ENCODE measurements at regions not wholly inside any gene's neighbourhood (a gene's known extent, or its start where the extent isn't known, plus 50 kb on each side); places are given as distances from the start of the nearest gene placed in this dataset.
"Not testable (repeated sequence)": the region's sequence is repeated elsewhere in the genome, so short reads cannot be mapped to it uniquely, and the experiment has no call there.

DNA sequence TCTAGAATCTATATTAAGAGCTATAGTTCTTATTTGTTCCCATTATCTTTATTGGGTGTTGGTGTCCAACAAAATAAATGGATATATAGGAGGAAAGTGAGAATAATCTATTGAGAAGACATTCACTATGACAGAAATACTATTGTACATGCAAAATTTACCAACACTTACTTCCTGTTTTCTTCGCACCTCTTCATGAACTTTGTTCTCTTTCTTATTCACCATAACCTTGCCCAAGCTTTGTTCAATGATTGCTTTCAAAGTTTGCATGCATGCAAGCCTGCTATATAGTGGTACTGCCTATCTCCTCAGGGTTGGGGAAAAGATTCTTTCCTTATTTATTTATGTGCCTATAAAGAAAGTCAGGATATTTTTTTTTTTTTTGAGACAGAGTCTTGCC lies 176.4 kb upstream of the JADE1 start:
- ATAC-seq (ENCODE audit: poor library complexity) (no peak), DNase-seq (no peak)
- intact Hi-C loops (cut with DNase I) = no loop called here

DNA sequence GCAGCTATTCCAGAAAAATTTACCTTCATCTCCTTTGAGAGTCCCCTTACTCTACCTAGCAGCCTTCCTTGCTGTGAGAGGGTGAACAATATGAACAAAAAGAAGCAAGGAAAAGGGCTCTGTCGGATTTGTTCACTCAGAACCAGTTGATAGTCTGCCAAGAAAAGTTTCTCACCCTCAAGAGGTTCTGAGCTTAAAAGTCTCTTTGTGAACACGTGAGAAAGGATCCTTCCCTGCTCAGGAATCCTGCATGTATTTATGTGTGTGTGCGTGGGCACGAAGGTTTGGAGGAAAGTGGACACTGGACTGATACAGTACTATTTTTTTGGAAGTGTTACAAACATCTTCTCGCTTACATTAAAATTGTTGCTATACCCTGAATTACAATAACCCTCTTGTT lies 178.6 kb upstream of the JADE1 start:
- ATAC-seq (ENCODE audit: poor library complexity) = no peak
- DNase-seq = no peak
- intact Hi-C loops (cut with DNase I) = no loop called here

DNA sequence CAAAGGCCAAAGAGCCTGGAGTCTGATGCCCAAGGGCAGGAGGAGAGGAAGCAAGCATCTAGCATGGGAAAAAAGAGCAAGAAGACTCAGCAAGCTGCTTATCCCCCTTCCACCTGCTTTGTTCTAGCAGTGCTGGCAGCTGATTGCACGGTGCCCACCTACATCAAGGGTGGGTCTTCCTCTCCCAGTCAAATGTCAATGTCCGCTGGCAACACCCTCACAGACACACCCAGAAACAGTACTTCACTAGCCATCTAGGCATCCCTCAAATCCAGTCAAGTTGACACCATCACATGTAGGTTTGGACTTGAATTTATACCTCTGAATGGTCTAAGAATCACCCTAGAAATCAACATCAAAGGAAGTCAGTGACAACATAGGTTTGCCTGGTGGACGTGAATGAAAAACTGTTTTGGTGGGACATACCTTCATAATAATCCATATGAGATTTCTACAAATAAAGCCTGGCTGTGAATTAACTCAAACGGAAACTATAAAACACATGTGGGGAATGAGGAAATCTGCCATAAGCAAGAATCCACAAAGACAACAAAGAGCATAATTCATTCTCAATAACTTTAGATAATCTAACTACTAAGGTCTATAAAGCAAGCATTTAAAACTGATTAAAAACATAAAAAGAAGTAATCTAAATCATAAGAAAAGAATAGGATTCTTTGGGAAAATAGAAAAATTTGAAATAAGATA lies 185.8 kb upstream of the JADE1 start:
- intact Hi-C loops (cut with DNase I) = no loop called here
- ATAC-seq (ENCODE audit: poor library complexity) (no peak), DNase-seq (no peak)

DNA sequence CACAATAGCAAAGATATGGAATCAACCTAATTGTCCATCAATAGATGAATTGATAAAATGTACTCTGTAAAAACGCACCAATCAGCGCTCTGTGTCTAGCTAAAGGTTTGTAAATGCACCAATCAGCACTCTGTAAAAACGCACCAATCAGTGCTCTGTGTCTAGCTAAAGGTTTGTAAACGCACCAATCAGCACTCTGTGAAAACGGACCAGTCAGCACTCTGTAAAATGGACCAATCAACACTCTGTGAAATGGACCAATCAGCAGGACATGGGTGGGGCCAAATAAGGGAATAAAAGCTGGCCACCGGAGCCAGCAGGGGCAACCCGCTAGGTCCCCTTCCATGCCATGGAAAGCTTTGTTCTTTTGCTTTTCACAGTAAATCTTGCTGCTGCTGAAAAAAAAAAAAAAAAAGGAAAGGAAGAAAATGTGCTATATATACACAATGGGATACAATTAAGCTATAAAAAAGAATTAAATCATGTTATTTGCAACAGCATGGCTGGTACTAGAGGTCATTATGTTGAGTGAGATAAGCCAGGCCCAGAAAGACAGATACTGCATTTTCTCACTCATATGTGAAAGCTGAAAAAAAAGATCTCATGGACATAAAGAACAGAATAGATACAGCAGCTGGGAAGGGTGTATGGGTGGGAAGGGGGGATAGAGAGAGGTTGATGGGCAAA lies 189.1 kb upstream of the JADE1 start:
- ATAC-seq (ENCODE audit: poor library complexity); intact Hi-C loops (cut with DNase I); DNase-seq: not testable (repeated sequence)

DNA sequence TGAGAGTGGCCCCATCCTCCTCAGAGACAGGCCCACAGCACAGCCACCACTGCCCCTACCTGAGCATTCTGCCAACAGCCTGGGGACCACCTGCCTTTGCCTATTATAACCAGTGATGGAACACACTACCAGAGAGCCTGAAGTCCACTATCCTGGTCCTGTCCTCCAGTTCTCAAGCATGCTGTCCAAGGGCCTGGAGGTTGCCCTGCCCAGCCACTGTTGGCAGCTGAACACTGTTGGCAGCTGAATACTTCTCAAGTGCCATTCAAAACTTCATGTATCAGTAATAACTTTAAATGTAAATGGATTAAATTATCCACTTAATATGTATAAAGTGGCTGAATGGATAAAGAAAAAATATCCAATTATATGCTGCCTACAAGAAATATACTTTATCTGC lies 194.3 kb upstream of the JADE1 start:
- peak; percentile 49 for ATAC-seq (ENCODE audit: poor library complexity)

DNA sequence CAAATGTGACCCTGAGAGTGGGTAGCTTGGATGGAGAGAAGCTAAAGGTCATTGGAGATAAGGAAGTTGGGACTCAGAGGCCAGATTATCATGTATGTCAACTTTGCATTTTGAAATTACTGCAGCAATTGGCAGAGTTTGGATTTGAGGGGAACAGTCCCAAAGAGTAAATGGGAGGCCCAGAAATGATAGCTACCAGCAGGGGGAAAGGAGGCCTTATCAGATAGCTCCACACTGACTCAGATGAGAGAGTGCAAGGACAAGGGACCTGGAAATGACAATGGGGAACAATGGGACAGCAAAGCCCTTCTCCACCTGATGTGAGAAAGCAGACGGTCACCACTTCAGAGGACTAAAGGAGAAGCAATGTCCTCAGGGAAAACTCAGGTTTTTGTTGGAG lies 201.5 kb upstream of the JADE1 start:
- intact Hi-C loops (cut with DNase I) = no loop called here
- DNase-seq = no peak
- no peak for ATAC-seq (ENCODE audit: poor library complexity)

More for the DNA sequence above, 194.3 kb upstream of the JADE1 start:
- intact Hi-C loops (cut with DNase I) = no loop called here
- no peak for DNase-seq

DNA sequence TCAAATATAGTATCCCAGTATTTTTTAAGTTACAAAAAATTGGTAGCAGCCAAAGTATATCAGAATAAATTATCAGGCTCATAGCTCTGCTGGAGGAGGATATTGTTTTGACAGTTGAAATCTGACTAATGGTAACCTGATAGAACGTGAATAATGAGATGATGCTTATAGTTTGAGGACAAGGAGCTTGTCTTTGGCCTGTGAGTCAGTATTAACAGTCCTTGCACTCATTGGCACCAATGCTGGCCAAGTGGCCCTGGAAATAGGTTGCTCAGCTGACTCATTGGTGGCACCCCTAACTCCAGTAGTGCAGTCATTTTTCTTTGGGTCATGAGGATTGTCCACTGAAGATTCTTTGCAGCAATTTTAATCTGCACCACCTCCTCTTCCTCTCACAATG lies 203.3 kb upstream of the JADE1 start:
- ATAC-seq (ENCODE audit: poor library complexity) = no peak
- no peak for DNase-seq
- intact Hi-C loops (cut with DNase I) = no loop called here

DNA sequence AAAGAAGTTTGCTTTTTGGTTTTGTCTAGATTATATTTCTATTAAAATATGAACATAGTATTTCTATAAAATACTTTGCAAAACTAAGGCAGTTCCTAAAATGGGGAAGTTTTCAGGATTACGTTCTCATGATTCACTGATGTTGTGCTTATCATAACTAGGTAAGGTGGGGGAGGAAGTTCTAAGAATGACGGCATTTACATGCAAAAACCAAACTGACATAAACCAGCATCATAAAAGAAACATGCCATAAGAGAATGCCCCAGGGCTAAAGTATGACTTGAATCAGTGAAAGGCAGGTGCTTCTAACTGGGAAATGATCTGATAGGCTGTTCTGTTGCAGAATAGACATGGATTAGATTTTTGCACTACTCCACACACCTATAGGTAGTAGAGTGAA lies 204.7 kb upstream of the JADE1 start:
- intact Hi-C loops (cut with DNase I) = no loop called here
- ATAC-seq (ENCODE audit: poor library complexity) = no peak
- no peak for DNase-seq

DNA sequence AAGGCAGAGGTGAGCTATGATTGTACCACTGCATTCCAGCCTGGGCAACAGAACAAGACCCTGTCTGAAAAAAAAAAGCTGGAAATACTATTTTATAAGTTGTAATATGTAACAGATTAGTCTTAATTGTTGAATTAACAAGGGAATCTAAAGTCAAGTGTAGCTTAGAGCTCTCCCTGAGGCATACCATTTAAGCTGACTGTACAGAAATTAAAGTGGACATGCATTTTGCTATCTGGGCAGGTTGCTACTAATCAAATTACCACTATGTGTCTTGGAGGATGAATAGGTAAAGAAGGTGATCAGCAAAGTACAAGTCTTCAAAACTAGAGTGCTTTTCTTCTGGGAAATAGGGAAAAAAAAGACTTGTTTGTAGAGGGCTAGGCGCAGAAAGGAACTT lies 205.3 kb upstream of the JADE1 start:
- ATAC-seq (ENCODE audit: poor library complexity) (no peak), DNase-seq (no peak)
- intact Hi-C loops (cut with DNase I) = no loop called here

DNA sequence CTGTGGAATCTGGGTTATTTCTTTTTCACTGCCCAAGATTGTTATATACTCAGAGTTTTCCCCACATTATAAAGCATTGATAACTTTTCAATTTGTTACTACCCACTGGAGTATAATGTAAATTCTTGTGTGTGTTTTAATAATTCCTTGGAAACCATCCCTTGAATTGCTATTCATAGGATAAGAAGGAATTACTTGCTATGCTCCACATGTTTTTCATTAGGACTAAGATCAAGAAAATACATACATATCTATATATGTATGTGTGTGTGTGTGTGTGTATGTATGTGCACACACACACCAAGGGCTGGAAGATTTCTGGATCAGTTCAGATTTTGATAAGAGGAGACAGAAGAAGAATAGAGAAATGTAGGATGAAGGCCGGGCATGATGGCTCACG lies 206.4 kb upstream of the JADE1 start:
- intact Hi-C loops (cut with DNase I) = no loop called here
- ATAC-seq (ENCODE audit: poor library complexity) = no peak
- no peak for DNase-seq

DNA sequence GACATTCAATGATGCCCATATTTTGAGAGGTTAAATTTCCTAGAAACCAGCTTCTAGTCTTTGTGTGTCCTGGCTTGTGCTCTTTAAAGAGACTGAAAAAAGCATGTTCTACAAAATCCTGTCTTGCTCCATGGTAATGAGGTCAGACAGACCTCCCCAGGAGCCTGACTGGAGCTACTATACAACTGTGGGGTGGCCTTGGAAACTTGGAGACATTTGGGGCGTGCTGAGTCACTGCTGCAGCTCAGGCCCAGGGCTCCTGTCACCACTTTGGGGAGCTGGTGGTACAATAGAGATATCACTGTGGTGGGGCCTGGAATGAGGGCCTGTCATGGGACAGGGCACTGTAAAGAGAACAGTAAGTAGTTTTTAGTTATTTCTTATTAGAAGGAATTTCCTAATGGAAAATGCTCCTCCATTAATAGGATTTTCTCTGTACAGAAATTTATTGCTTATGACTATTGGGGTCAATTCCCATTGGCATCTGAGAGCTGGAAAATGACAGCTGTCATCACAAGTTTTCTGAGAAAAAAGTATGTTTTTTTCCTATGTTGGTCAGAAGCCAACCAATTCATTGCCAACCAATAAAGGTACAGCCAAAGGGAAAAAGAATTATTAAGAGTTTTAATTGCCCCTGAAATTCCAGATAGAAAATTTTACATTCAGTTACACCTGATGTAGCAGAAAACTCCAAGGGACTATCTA lies 207.4 kb upstream of the JADE1 start:
- ATAC-seq (ENCODE audit: poor library complexity) (peak; percentile 51), DNase-seq (peak; percentile 67)
- intact Hi-C loops (cut with DNase I) = no loop called here

DNA sequence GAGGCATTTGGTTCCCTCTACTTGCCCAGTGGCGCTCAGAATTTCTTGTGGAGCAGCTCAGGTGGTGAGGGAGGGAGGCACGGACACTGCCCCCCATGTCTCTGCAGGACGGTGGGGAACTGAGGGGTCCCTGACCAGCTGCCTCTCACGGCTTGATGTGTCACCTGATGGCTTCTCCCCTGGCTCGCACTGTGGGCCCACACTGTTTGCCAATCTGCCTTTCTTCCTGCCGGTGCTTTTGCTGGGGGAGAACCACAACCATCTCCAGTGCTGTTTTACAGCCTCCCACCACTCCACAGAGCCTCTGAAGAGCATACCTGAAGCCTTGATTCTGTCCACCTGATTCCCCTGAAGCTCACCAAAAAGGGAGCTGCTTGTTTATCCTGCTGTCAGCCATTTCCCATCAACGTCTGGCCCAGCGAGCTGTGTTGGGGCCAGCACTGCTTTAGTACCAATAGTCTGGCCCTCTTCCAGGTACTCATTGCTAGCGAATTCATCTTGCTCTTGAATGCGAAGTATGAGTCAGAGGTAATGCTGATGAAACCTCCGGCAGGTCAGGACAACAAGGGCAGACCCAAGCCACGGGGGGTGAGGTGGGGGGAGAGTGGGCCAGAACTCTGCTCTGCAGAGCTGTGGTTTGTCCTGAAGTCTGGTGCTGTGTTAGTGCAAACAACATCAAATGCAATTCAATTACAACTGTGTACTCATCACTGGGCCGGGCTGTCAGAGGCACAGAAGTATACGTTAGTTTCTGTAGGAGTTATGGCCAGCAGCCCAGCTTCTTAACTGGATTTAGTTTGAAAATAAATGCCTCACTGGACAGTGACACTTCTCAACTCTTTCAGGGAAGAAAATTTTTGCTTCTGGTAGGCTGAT lies 208.3 kb upstream of the JADE1 start:
- intact Hi-C loops (cut with DNase I) = no loop called here
- ATAC-seq (ENCODE audit: poor library complexity) = peak; percentile 87
- DNase-seq = peak; percentile 55

DNA sequence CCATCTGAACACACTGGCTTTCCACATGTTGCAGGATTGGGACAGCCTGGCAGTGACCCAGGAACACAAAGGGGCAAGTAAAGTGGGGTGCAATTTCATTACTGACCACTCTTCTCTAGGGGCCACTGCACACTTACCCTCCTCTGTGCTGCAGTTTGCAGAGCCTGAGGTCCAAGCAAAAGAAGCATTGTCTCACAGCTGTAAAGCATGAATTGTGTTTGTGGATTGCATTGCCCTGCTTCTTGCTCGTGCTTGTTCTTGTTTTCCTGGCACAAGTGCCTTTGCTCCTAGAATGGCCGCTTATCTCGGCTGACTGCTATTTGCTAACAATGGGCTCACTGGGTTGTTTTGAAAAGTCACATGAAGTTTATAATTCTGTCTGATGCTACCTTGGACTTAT lies 209.1 kb upstream of the JADE1 start:
- intact Hi-C loops (cut with DNase I) = no loop called here
- ATAC-seq (ENCODE audit: poor library complexity) (peak; percentile 76), DNase-seq (no peak)

DNA sequence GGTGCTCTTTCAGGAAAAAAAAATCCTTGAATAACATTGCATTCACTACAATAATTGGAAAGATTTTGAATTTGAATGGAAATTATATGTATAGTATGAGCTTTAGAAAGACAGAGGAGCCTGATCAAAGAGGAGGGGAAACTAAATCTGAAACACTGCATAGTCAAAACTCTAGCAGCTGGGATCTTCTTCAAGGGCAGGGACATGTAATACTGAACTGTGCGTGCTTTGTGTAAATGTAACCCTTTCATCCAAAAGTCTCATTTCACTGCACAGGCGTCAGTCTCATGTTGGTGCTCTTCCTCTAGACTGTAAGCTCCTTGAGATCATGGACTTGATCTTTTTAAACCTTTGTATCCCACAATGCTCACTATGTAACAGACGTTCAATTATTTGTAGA lies 212.0 kb upstream of the JADE1 start:
- intact Hi-C loops (cut with DNase I) = no loop called here
- no peak for DNase-seq
- no peak for ATAC-seq (ENCODE audit: poor library complexity)

DNA sequence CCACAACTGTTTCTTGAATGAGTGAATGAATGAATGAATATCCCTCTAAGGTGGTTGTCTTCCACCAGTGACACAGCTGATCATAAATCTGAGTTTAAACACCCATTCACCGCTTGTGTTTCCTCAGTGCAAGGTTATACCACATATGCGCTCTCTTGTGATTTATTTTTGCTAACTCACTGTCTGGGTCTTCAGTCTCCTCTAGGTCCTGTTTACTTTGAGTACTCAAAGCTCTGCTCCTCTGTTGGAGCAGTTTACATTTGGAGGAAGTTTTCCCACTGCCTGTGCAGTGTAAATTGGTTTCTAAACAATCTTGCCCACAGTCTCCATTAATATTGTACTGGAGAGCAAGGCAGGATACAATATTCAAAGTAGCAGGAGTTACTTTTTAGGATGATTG lies 212.6 kb upstream of the JADE1 start:
- no peak for DNase-seq
- ATAC-seq (ENCODE audit: poor library complexity) = no peak
- intact Hi-C loops (cut with DNase I) = no loop called here

DNA sequence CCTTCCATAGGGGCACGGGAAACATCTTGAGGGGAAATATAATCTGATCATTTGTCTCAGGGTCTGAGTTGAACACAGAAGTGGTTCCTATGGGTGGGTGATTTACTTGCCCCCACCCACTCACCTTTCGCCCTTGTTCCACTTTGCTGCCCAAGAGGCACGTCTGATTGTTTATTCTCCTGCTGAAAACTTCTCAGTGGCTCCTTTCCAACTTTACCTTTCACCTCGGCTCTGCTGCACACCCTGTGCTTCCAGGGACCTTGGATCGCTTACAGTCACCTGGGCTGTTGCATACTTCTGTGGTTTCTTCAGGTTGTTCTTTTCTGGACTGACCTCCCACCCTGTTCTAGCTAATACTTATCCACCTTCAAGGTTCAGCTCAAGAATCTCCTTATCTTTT lies 213.4 kb upstream of the JADE1 start:
- no peak for DNase-seq
- intact Hi-C loops (cut with DNase I) = no loop called here
- no peak for ATAC-seq (ENCODE audit: poor library complexity)

DNA sequence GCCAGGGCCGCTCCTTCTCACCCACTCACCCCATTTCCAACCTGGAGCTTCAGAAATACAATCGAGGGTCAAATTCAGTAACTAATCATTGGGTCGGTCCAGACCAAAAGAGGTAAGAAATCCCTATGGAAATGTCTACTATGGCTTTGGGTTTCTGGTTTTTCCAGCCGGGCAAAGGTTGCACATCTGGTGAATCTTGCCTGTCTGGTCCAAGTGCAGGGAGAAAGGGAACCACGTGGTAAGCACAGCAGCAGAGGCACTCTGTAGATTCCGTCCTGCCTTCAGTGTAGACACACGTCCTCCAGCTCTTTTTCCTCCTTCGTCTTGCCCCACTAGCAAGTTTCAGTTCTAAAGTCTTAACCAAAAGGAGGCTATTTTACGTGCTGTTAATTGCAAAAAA lies 218.0 kb upstream of the JADE1 start:
- intact Hi-C loops (cut with DNase I) = no loop called here
- ATAC-seq (ENCODE audit: poor library complexity) (peak; percentile 33), DNase-seq (no peak)

DNA sequence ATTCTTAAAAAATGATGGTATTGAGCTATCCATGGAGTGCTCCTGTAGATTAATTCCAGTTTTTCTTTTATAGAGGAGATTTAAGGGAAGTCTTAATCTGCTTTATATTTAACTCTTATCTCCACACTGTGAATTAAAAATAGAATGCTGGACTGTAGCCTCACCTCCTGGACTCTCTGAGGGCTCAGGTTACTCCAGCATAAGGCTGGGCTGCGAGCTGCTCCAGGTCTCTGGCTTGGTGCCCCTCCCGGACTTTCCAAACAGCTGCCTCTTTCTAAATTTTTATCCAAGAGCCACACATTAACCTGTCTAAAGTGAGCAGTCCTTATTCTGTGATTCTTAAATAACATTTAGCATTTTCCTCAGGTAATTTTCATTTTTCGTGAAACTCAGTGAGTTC lies 218.7 kb upstream of the JADE1 start:
- intact Hi-C loops (cut with DNase I) = no loop called here
- peak; percentile 90 for ATAC-seq (ENCODE audit: poor library complexity)
- no peak for DNase-seq

DNA sequence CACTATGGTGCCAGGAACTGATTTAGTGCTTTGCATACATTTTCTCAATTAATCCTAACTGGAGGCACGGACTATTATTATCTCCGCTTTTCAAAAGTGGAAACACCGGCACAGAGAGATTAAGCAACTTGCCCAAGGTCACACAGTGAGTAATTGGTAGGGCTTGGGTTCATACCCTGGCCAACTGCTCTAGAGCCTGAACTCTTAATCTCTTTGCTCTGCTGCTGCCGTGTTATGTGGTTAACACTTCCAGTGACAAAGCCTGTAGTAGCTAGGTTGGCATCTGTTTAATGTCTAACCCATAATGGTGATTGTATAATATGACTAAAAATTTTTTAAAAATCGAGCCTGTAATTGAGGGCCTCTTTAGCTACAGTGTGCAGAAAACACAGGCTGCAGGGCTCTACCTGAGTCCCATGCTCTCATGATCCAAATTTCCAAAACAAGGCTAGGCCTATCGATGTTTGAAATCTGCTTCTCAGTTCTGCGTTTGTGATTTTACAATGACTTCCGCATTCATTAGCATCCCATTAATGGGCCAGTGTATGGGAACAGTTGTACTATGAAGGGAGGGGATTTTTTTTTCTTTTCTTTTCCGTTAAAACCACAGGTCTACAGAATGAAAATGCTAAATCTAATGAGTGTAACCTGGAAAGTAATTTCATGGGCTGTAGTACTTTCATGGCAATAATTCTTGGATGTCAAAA lies 219.3 kb upstream of the JADE1 start:
- DNase-seq (no peak), ATAC-seq (ENCODE audit: poor library complexity) (peak; percentile 69)
- intact Hi-C loops (cut with DNase I) = no loop called here
